ENCODE measurements at regions not wholly inside any gene's neighbourhood (a gene's known extent, or its start where the extent isn't known, plus 50 kb on each side); places are given as distances from the start of the nearest gene placed in this dataset.
A peak's percentile ranks its signal among the peaks of the same experiment; 100 is the strongest.

DNA sequence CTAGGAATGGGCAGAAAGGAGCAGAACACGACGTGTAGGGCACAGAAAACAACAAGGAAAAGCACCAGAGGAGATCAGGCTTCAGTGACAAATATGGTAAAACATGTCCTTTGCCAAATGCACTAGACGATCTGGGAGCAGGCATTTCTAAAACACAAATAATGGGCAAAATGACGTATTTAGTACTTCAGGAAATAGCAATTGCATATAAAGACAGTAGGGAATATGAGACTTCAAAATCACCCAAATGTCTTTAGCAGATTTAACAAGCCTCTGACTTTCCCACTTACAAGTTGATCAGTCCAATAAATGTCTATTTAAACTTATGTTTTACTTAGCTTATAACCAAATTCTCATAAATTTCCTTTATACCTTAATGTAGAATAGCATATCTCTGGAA, 969.6 kb upstream of the C9orf72 start:
- peaks cover 6% of the 10 kb centered on the region for H3K4me1 Mint-ChIP-seq
- no peaks in the 10 kb centered on the region for H3K27me3 Mint-ChIP-seq (ENCODE audit: low read depth)
- TF ChIP-seq CTCF (IDR thresholded peaks at IDR 0.05; ENCODE audit: unreplicated experiment in 3 of 3) = no peak
- H3K4me3 Mint-ChIP-seq = no peak overlapping the region
- peak overlapping the region in 1 of 3 experiments; percentile 16 for H3K27ac Mint-ChIP-seq
- H3K9me3 Mint-ChIP-seq = no peaks in the 10 kb centered on the region
- no peaks in the 10 kb centered on the region for H3K36me3 Mint-ChIP-seq (ENCODE audit: low read depth)

DNA sequence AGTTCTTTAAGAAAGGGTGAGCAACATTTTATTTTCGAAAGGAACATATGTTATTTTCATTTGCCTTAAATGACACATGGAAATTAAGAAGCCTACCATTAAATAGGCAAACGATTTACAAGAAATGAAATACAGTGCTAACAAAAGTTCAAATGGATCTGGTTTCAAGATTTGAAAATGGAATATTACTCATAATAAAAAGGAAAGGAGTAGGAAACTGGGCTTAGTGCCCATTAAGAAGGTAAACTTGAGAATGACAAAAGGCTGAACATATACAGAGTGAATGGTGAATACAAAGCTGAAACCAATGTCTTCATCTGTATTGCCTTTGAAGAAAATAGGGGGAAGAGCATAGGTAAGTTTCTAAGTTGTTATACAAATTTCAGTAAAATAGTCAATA, 974.2 kb upstream of the C9orf72 start:
- H3K4me1 Mint-ChIP-seq = peaks cover 6% of the 10 kb centered on the region
- H3K4me3 Mint-ChIP-seq = no peak overlapping the region
- peaks cover 7% of the 10 kb centered on the region for H3K9me3 Mint-ChIP-seq
- TF ChIP-seq CTCF (IDR thresholded peaks at IDR 0.05; ENCODE audit: unreplicated experiment in 3 of 3) = no peak
- H3K27me3 Mint-ChIP-seq (ENCODE audit: low read depth) = no peaks in the 10 kb centered on the region
- H3K36me3 Mint-ChIP-seq (ENCODE audit: low read depth) = no peaks in the 10 kb centered on the region
- H3K27ac Mint-ChIP-seq = peak overlapping the region in 1 of 3 experiments; percentile 7

- no peaks in the 10 kb centered on the region for H3K36me3 Mint-ChIP-seq (ENCODE audit: low read depth)
- H3K4me1 Mint-ChIP-seq = no peaks in the 10 kb centered on the region
- H3K27me3 Mint-ChIP-seq (ENCODE audit: low read depth) = no peaks in the 10 kb centered on the region
- no peaks in the 10 kb centered on the region for H3K9me3 Mint-ChIP-seq
- H3K27ac Mint-ChIP-seq = peak overlapping the region in 1 of 3 experiments; percentile 46
- no peak for TF ChIP-seq CTCF (IDR thresholded peaks at IDR 0.05; ENCODE audit: unreplicated experiment in 3 of 3)
- no peak overlapping the region for H3K4me3 Mint-ChIP-seq
These were observed 990.1 kb upstream of the C9orf72 start for GRCh38 chr9:28563291-28563934.

DNA sequence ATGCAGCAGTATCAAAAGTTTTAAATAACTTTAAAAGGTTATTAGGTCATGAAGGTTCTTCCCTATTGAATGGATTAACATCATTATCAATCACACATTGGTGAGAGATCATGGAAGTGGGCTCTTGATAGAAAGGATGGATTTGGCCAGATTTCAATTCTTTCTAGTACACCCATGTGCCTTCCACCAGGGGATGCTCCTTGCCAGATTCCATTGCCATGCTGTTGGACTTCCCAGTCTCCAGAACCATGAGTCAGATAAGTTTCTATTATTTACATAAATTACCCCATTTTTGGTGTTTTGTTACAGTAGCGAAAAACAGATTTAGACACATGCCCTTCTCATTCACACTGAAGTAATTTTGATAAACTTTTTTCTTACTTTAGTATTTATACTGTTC, 1010.6 kb upstream of the C9orf72 start:
- Mint-ChIP-seq H3K4me1 (no peaks in the 10 kb centered on the region), H3K4me3 (no peak overlapping the region), H3K27ac (no peak overlapping the region), H3K9me3 (peaks cover 3% of the 10 kb centered on the region), H3K27me3 (ENCODE audit: low read depth) (no peaks in the 10 kb centered on the region), H3K36me3 (ENCODE audit: low read depth) (no peaks in the 10 kb centered on the region)
- no peak for TF ChIP-seq CTCF (IDR thresholded peaks at IDR 0.05; ENCODE audit: unreplicated experiment in 3 of 3)

DNA sequence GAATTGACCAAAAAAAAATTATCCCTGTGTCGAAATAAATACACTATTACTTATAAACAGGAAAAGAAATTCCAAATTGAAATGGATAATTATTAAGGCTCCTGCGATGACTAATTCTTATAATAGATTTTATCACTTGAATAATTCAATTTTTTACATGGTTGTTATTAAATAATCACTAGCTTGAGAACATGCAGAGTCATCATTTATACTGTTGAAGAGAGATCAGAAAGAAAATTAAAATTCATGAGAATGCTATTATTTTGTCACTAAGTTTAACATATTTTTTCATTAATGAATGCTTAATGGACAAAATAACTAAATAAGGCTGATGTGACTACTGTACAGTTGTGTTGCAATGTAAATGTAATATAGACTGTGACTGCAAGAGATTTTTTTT, 1011.3 kb upstream of the C9orf72 start:
- no peak overlapping the region for H3K4me3 Mint-ChIP-seq
- H3K27ac Mint-ChIP-seq = no peak overlapping the region
- peaks cover 3% of the 10 kb centered on the region for H3K9me3 Mint-ChIP-seq
- TF ChIP-seq CTCF (IDR thresholded peaks at IDR 0.05; ENCODE audit: unreplicated experiment in 3 of 3) = no peak
- no peaks in the 10 kb centered on the region for H3K4me1 Mint-ChIP-seq
- H3K36me3 Mint-ChIP-seq (ENCODE audit: low read depth) = no peaks in the 10 kb centered on the region
- H3K27me3 Mint-ChIP-seq (ENCODE audit: low read depth) = no peaks in the 10 kb centered on the region

DNA sequence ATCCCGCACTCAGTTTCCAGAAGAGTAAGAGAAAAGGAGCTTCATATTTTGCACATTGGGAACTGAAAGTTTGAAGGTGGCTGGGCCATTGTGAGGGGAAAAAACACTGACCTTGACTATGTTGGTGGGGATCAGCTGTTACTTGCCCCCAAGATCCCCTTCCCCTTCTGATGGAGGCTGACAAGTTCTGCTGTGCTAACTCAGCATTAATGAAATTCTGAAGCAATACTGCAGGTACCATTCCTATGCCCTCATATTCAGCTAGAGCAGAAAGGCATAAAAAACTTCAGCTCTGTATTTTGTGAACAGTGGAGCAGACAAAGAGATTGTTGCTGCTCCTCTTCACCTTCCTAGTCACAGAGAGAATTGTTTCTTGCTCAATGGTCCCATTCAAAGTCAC, 1013.8 kb upstream of the C9orf72 start:
- no peaks in the 10 kb centered on the region for H3K27me3 Mint-ChIP-seq (ENCODE audit: low read depth)
- H3K4me3 Mint-ChIP-seq = no peak overlapping the region
- no peak for TF ChIP-seq CTCF (IDR thresholded peaks at IDR 0.05; ENCODE audit: unreplicated experiment in 3 of 3)
- H3K4me1 Mint-ChIP-seq = no peaks in the 10 kb centered on the region
- no peaks in the 10 kb centered on the region for H3K36me3 Mint-ChIP-seq (ENCODE audit: low read depth)
- no peak overlapping the region for H3K27ac Mint-ChIP-seq
- H3K9me3 Mint-ChIP-seq = peaks cover 5% of the 10 kb centered on the region
